HG03558 (cell line): ENCODE measurements at regions not wholly inside any gene's neighbourhood (a gene's known extent, or its start where the extent isn't known, plus 50 kb on each side); places are given as distances from the start of the nearest gene placed in this dataset.
"Not testable (repeated sequence)": the region's sequence is repeated elsewhere in the genome, so short reads cannot be mapped to it uniquely, and the experiment has no call there.

Experiments
- ATAC-seq: cut with Tn5 transposase; IDR thresholded peaks from one replicate; pipeline ENCODE4 v1.9.1; 2021; ENCODE audit warnings: moderate number of reproducible peaks; ENCODE audit not compliant: unreplicated experiment; ENCODE audit errors: extremely low read depth

DNA sequence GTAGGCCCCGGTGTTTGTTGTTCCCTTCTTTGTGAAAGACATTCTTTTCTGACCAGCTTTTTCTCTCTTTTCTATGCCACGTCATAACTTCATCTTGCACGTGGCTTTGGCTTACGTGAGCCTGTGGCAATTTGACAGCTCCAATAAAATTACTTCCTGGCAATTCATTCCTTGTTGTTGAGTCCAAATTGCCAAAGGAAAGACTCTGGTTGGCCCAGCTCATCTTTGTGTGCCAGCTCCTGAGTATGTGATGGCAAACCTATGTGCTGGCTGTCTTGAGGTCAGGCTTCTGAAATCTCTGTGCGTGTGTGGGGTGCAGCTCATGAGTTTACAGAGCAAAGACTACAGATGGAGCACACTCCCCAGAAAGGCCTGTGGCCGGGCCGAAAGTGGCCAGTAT, 272.5 kb upstream of the SGK1 start:
- no peak for ATAC-seq

DNA sequence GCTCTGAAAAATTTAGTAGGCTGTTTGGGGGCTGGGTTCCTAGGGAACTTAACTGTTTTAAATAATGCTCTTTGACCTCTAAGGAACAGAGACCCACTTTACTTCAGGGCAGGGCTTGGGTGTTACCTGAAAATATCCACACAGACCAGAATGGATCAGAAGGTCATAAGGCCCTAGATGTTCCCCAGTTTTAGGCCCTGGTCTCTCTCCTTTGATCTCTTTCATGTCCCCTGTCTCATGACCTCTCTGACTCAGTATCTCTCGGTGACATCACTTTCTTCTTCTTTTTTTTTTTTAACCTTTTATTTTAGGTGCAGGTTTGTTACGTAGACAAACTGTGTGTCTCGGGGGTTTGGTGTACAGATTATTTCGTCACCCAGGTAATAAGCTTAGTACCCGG, 272.1 kb upstream of the SGK1 start:
- no peak for ATAC-seq

DNA sequence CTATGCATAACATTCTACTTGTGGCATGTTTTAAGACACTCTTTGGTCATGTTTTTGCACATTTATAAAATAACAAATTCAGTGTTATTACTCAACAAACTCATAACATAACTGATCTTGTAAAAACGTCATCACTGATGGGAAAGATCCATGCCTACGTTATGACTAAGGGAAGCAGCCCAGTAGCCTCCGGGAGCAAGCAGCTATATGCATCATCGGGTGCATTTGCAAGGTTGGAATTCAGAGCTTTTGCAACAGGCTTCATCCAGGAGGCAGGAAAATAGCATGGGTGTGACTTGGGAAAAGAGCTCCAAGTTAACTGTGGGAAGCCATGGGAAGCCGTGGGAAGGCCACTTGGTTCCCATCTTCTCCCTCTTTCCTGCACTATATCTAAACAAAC, 271.6 kb upstream of the SGK1 start:
- no peak for ATAC-seq

DNA sequence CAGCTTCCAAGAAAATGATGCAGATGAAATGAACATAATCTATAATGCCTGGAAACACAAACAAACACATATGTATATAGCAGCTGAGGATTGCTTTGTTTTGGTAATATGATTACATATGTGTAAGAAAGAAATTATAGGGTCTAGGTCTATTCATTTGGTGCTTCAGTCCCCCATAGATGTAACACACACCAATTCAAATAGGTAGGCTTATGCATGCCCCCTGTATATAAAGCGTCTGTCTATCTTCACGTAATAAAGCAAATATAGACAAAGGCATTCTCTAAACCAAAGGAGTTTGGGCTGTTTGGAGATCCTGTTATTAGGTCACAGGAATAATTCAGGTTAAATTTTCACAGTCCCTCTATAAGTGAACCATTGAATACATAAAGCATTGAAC, 270.4 kb upstream of the SGK1 start:
- no peak for ATAC-seq

DNA sequence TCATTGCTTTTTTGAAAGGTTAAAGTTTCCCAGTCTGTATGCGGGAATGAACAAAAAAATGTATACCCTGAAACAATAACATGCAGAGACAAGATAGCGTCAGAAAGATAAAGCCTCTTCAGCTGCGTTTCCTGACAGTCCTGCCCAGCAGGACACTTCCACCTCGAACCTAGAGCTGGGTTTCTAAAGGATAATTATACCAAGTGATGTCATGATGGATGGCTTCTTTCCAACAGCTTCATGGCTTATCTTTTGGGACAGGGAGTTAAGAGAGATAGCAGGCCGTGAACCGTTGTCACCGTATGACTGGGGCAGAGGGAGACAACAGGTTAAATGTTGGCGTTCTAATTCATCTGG, 267.6 kb upstream of the SGK1 start:
- no peak for ATAC-seq

DNA sequence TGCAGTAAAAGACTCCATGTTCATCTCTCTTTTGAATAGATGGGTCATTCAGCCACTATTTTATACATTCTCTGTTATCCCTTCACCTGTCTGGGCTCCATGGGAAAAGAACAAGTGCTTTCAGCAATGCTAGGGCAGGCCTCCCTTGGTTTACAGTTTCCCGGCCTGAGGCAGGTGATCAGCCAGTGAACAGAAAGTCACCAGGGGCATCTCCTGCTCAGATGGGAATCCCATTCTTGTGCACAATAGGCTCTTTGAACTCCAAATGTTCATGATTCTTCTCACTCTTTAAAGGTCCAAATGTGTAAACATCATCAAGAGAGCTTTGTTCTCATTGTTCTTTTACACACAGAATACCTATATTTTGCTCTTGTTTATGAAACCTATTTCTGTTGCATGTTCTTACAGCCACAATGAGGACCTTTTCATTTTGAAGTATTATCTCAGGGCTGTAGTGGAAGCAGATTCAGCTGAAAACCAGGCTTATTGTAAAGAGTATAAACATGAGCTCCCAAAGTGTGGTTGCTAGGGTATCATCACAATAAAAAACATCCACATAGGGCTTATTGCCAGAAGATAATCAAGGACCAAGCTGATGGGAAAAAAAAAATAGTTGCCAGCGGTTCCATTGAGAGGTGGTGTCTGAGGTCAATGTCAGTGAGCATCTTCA, 267.1 kb upstream of the SGK1 start:
- no peak for ATAC-seq

DNA sequence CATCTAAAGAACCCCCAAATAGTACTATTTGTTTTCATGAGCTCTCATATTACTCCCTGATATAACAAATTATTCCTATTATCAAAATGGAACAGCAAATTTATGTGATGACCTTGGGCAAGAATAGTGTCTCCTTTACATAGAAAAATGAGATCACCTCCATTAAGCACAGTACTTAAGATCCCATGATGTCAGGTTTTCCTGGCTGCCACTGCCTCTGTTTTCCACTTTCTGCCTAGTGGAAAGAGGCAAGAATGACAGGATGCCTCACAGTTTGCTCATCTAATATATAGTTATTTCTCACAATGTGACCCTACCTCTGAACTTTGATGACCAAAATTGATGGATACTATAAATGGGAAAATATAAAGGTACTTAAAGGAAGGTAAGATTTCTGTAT, 260.1 kb upstream of the SGK1 start:
- no peak for ATAC-seq

DNA sequence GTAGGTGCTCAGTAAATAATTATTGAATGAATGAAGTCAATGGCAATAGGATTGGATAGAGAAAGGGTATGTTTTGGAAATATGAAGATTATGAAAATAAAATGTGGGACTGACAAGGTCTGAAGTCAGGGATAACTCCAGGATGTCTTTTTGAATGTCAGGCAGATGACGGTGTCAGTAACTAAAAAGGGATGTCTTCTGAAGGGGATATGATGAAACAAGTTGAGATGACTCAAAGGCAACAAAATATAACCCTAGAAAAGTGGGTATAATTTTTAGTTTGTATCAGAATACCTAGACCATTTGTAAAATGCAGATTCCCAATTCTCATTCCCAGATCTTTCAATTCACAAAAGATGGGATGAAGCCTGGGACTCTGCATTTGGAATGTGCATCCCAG, 257.3 kb upstream of the SGK1 start:
- no peak for ATAC-seq

DNA sequence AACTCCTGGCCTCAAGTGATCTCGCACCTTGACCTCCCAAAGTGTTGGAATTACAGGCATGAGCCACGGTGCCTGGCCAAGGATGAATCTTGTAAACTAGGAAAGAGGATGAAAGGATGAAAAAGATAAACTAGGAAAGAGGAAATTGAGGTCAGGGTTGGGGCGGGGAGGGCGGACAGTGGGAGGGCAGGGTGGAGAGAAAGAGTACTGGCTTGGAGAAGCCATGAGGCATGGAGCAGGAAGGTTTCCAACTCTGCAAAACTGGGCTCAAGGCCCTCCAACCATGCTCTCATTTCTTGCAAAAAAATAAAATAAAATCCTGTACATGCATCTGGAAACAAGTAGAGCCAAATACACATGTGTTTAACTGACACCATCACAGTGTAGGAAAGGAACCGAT, 256.6 kb upstream of the SGK1 start:
- no peak for ATAC-seq

DNA sequence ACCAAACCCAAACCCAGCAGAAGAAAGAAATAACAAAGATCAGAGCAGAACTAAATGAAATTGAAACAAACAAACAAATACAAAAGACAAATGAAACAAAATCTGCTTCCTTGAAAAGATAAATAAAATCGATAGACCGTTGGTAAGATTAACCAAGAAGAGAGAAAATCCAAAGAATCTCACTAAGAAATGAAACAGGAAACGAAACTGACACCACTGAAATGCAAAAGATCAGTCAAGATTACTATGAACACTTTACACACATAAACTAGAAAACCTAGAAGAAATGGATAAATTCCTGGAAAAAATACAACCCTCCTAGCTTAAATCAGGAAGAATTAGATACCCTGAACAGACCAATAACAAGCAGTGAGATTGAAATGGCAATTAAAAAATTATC, 252.1 kb upstream of the SGK1 start:
- not testable (repeated sequence) for ATAC-seq

DNA sequence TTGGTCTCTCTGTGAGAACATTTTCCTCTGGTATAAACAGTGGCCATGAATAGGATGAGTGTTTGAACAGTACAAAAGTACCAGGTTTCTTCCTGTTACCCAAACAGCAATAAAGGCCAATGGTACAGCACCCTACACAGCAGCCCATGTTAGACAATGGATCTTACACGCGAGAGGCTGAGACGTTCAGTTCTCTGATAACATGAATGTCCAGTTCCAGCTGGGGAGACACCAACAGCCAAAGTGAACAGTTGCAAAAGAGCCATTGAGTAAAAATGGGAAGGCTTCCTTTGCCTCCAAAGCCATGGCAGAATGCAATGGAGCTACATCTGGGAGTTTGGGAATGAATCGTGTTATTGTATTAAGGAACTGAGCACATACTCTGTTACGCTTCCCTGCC, 246.8 kb upstream of the SGK1 start:
- no peak for ATAC-seq

DNA sequence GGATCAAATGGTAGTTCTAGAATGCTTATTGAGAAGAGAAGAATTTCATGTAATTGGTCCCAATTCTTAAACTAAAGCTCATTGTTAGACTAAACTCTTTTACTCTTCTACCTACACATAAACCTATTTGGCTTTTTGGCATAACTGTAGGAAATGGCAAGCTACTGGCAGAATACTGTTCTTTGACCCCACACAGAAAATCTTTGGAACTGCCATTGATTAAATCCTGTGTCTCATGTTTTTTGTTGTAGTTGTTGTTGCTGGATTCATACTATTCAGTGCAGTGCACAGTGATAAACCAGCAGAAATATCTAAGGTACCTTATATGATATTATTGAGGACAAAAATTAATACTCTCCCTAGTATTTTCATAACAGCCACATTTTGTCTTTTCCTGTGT, 242.1 kb upstream of the SGK1 start:
- ATAC-seq = no peak

DNA sequence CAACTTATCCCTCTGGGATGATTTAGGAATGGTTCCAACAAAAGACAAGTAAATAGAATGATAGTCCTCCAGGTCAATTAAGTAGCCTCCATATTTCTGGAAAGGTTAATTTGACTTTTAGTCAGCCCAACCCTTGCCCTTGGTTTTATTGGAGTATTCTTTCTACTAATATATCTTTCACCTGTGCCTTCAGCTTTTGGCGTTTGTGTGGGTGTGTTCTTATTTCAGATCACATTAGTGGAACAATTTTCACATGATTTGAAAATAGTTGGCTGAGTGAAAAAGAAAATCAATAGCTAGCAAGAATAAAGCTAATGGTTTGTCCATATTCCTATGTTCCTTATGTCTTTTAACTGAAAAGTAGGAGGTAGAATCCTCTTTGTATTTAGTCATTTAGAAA, 239.6 kb upstream of the SGK1 start:
- no peak for ATAC-seq

DNA sequence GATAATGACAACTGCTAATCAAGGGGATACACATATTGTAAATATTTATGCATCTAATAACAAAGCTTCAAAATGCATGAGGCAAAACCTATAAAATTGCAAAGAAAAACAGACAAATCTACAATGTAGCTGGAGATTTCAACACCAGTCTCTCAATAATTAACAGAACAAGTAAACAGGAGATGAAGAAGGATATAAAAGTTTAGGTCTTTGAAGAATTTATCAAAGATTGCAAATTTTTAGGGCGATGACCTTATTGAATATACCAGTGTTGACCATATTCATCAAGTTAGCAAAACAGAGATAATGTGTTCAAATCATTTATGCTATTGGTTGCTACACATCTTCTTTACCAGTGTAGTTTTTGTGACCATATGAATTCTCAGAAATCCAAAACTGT, 237.8 kb upstream of the SGK1 start:
- no peak for ATAC-seq

DNA sequence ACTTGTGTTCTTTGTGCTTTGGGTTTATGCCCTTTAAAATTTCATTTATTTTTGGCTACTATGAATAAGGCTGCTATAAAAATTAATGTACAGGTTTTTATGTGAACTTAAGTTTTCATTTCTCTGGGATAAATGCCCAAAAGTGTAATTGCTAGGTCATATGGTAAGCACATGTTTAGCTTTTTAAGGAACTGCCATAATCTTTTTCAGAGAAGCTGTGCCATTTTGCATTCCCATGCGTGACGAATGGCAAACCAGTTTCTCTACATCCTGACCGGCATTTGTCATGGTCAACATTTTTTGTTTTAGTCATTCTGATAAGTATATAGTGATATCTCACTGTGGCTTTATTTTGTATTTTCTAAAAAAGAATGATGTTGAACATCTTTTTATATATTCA, 236.0 kb upstream of the SGK1 start:
- ATAC-seq = no peak

DNA sequence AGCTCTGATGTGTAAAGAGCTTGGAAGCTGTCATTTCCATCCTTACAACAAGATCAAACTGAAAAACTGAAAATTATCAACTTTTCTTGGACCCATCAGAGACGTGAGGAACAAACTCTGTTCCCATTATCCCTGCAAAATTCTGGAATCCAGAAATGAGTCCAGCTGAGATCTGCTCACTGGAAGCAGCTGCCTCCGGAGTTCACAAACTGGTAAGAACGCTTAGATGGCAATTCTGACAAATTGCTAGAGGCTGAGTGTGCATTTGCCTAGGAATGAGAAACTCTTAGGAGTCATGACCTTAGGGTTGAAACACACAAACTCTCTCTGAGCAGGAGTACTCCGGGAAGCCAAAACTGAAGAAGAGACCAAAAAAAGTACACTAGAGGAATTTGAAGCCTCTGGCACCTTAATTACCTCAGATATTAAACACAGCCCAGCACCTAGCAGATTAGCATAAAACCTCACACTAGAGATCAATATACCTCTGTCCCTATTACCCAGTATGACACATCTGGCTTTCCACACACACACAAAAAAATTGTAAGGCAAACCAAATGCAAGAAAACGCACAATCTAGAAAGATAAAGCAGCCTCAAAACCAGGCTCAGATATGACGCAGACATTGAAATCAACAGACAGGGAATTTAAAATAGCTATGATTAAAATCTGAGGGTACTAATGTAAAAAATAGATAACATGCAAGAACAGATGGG, 233.5 kb upstream of the SGK1 start:
- no peak for ATAC-seq

DNA sequence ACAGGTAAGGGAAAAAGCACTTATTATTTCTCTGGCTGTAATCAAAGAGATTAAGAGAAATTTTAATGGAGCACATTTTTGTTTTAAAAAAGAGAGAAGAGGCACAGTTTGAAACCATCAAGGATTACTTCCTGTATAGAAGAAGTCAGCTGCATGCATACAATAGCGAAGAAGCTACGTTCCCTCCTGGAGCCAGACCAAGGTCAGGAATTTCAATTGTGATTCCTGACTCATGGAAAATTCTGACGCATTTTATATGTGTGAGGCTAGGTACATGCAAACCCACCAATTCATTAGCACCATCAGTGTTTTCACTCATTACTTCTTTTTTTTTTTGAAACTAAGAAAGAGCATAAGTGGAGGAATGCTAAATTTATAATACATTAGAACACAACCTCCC, 232.7 kb upstream of the SGK1 start:
- ATAC-seq = no peak

DNA sequence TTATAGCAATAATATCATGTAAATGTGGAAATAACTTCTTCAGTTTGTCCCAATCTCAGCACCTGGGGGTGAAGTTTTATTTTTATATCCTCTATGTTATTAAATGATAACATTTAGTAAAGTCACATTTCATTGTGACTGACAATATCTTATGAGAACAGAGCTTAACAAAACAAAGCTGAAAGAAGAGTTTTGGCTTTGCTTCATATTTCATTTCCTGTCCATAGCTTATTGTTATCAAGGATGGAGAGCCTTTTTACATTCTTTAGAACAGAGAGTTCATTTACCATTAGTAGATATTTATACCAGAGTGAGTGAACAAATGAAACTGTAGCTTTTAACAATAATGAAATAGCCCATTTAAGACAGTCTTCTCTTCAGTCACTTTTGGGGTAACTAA, 231.9 kb upstream of the SGK1 start:
- ATAC-seq = no peak

DNA sequence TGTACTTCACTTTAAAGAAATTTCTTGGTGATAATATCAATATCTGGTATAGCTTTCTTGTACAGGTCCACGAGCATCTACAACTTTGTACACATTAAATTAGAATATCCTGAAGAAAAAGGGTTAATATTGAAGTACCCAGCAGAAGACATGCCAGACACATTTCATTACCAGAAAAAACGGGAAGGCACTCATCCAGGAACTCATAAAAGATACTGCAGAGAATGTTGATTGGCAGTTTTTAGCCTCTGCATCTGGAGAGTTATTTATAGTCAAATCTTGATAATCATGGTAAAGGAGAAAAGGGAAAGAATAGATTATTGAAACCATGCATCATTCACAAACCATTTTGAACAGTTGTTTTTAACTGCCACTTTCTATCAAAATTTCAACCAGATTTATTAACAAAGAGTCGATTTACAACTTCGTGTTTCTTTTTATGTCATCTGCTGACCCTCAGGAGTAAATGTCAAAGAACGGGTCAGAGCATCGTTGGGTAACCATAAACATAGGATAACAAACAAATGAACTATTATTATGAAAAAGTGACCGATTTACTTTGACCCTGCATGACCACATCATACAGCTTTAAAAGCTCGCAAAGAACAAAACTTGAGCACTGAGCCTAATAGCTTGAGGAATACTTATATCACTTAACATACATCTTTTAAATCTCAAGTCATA, 229.2 kb upstream of the SGK1 start:
- no peak for ATAC-seq

DNA sequence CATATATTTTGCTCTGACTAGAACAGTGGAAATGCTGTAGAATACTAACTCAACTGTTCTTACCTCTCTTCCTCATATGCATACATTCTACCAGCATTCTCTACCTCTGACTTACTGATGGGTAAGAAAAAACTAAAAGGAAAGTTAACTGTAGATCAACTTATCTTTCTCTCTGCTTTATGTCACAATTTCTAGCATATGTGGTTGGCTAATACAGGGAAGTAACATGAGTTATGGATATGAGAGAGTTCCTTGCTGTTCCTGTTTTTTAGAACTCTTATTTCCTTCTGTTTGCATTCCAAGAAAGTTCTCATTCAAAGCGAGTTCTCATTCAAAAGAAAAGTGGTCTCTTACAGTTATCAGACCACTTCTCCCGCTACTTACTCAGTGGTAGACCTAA, 226.8 kb upstream of the SGK1 start:
- ATAC-seq = no peak

DNA sequence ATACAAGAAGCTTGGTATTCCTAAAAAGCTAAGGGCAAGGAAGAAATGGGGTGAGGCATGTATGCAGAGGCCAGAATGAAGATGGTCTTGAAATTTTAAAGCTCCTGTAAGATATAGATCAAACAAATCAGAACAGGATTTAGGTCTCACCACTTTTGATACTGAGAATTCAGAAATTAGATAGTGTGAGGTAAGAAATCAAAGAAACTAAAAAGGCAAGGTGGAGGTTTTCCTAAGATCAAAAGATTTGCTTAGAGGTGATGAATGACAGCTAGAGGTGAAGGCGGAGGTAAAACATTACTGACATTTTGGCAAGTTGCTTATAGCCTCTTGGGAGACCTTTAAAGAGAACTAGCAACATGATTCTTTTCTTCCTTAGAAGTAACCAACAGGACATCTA, 225.2 kb upstream of the SGK1 start:
- no peak for ATAC-seq

DNA sequence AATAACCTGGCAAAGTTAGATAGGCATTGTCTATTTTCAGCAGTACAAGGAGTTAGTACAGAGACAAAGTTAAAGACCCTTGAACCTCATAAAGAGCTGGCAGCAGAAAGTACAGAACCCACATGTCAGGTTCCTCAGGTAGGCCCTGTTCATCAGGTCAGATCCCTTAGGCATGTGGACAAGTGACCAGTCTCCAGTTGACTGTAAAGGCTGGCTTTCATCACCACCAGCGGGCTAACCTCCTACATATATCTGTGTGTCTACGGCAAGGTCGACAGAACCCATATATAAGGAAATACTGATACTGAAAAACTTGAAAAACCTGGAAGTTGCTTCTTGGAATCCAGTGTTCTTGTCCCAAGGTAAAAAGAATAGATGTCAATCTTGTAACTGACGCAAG, 223.1 kb upstream of the SGK1 start:
- ATAC-seq = no peak
